Retina (tissue), 1 donor: ENCODE measurements at regions not wholly inside any gene's neighbourhood (a gene's known extent, or its start where the extent isn't known, plus 50 kb on each side); places are given as distances from the start of the nearest gene placed in this dataset.

ENCODE experiments used
- DNase-seq: peaks from one replicate; pipeline ENCODE4 v3.0.0-alpha.2; 2016

- DNase-seq = no peak
Observed at GRCh38 chr4:181289198-181289597, 954.0 kb upstream of the TENM3 start.

GRCh38 chr4:181291615-181292014 lies 951.6 kb upstream of the TENM3 start:
- no peak for DNase-seq

DNA sequence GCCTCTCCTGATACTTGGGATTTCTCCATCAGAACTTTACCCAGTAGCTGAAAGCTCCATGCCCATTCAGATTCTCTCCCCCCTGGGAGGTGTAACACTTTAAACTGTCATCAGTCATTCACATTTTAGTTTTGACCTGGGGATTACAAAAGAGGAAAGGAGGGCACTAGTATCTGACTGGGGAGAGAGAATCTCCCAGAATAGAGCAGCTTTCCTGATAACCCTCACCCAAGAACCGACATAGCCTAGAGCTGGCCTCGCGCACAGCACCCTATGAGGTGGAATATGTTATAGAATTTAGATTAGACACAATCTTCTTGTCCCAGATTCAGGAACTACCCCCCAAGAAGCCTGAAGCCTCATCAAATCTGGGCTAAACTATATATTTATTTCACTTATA lies 950.2 kb upstream of the TENM3 start:
- no peak for DNase-seq

DNA sequence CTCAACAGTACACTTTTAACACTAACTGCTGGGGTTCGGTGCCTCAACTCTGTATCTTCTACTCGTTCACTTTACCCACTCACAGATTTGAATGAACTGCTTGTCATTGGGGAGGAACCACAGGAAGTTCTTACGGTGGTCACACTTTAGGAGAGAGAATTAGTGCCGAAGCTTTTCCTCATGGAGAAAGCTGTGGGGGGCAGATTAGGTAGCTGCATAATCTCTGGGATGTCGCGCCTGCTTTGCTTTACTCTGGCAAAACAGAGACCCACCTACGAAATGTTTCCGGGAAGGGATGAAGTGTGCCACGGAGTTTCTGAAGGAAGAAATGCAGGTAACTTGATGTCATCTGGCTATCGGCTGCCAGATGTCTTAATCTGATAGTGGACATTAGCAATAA lies 949.7 kb upstream of the TENM3 start:
- no peak for DNase-seq

- DNase-seq = no peak
Observed at GRCh38 chr4:181294421-181294820, 948.8 kb upstream of the TENM3 start.

- DNase-seq = no peak
Observed at GRCh38 chr4:181301735-181302710, 941.2 kb upstream of the TENM3 start.

DNA sequence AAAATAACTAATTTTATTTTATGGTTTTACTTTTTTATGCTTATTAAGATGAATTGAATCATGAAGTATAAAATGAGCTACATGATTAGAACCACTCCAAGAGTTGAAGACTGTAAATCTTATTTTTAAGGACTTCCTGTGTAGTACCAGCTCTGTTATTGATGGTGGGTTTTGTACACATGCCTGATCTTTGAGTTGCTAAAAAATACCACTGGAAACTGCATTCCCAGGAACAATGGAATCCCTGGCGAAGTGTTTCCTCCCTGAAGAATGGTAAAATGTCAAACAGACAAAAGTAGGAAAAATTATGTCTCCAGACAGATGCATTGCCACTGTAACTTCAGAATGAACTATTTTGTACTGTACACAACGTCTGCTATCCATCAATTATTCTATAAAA lies 935.4 kb upstream of the TENM3 start:
- no peak for DNase-seq

DNA sequence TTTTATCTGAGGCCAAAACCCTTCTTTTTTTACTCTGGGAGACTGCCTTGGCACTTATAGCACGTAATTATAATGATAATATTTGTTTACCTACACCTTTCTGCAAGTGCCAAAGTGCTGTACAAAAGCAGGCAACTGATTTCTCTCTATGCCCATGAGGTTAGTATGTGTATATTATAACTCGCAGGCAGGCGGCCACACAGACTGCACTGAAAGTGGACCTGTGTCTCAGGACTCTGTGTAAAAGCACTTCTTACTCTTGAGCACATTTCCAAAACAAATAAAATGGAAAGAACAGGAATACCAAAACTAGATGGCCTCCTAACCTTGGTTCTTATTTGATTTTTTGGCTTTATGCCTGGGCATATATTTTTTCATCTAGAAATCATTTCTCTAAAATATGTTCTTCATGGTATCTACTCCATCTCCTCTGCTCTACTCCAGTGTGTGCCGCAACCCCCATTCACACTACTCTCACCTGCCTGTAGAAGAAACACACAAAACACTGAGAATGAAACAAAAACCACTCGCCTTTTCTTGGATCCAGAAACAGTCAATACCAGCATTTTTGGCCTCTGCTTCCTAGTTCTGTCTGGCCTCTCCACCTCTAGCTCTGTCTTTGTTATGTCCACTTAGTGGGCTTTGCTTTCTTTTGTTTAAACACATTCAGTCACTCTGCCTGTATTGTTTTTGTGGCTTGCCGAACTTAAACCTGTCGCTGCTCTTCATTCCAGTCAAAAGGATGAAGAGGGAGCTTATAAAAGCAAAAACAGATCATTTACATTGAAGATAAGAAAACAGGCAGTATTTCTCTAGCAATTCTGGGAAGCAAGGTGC lies 934.5 kb upstream of the TENM3 start:
- DNase-seq = peak; percentile 19

- no peak for DNase-seq
Observed at GRCh38 chr4:181312066-181312465, 931.1 kb upstream of the TENM3 start.

GRCh38 chr4:181319629-181320028 lies 923.6 kb upstream of the TENM3 start:
- DNase-seq = no peak

GRCh38 chr4:181323061-181323460 lies 920.1 kb upstream of the TENM3 start:
- DNase-seq = no peak

DNA sequence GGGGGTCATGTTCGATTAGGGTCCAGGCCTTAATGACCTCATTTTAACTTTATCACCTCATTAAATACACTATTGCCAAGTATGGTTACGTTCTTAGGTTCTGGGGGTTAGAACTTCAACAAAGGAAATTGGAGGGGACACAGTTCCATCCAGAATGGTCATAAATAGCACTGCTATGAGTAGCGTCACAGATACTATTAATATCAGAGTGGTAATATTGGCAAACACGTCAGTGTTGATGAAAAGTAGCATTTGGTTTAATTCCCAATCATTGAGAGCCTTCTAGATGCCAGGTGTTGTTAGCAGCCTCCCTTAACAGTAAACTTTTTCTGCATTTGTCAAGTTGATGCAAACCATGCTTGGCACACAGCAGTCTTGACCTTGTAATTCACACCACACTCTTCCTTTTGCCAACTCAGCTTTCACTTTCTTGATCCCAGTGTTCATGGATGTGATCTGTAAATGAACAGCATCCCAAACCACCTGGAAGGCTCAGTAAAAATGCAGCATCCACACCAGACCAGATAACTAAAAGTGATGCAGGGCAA lies 912.5 kb upstream of the TENM3 start:
- no peak for DNase-seq

DNA sequence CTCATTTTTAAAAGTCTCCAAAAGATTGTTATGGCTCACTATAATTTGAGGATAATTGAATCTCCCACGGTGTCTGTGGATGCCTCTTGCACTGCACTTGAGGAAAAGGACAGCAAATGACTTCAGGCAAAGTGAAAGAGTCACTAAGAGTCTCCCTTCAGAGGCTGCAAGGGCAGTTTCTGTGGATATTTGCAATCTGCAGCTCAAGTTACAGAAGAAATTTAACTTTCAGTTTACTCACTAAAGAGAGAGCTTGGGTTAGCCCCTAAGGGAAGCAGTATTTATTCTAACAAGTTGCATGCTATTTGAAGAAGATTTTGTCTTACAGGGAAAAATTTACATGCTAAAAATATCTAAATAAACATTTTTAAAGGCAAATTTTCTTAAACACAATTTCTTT lies 912.0 kb upstream of the TENM3 start:
- DNase-seq = no peak

- no peak for DNase-seq
Observed at GRCh38 chr4:181345931-181346330, 897.3 kb upstream of the TENM3 start.

DNA sequence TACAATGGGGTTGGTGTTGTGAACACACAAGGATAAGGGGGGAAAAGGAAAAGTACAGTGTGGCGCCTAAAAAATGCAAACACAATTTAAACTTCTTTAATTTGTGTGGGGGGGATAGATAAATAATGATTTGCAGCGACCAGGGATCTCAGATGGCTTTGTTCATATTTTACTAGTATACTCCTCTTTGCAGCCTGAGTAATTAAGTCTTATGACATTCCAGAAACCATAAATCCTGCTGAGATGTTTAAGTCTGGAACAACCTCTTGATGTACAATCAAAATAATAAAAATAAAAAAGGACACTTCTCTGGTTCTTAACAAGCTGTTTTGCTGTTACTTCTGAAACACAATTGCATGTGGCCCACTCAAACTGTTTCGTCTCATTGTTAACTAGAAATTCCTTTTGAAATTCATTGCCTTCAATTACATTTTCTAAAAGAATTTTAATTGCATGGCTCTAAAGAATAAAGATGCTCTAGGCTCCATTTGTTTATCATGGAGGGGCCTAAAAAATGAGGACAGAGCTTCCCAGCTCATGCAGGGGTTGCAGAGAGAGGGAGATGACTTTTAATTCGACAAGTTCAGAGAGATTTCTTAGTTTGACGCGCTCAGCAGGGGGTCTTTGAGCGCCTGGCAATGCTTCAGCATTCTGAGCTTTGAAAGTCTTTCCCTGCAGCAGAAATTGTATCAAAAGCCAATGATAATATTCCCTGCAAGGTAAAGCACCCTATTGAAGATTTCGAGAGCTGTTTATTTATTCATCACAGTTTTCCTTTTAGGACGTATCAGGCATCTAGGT lies 892.4 kb upstream of the TENM3 start:
- peak; percentile 80 for DNase-seq

- DNase-seq = no peak
Observed at GRCh38 chr4:181364504-181364903, 878.7 kb upstream of the TENM3 start.

DNA sequence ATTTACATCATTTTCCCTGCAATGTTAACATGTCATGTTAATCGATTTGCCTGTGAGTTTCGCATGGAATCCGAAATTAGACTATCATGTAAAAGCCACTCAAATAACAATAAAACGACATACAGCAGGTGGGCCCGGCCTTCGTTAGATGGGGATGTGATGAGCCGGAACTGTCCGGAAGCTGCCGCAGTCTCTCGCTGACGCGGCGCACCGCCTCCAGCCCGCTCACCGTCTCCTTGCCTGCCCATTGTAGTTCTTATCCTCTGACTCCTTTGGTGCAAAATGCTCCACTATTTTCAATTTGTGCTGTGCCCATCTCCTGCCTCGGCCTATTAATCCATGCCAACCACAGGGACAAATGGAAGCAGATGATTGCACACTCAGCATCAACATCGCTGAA lies 877.5 kb upstream of the TENM3 start:
- no peak for DNase-seq

GRCh38 chr4:181372014-181372413 lies 871.2 kb upstream of the TENM3 start:
- no peak for DNase-seq

DNA sequence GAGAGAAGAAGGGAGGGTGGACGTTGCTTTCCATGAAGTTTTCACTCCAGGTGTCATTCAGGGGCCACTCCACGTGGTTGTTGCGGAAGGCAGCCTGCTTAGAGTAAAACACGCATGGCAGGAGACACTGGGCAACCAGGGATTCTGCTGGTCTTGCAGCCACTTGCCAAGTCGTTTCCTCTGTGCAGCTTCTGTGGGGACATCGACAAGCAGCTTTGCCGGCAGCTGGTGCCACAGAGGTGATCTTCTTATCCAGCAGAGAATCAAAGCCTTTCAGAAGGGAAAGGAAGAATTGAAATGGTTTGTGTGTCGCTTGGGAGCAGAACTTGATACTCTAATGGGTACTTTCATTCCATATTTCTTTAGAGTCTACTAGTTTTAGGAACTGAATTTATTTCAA lies 867.1 kb upstream of the TENM3 start:
- DNase-seq = no peak

DNA sequence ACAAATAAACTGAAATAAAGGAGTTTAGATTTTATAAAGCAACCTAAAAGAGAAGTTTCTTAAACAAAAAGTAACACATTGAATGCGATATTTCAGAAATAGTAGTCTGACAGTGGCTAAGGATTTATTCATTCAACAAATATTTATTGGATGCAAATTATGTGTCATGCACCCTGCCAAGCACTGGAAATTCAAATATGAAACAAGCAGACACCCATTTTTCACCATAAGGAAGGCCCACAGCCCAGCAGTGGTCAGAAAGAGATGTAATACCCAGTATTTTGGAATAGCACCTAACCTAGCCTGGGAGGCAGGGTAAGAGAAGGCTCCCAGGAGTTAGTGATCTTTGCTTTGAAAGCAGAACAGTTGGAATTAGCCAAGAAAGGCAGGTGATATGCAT lies 855.1 kb upstream of the TENM3 start:
- no peak for DNase-seq

GRCh38 chr4:181416966-181417365 lies 826.2 kb upstream of the TENM3 start:
- DNase-seq = no peak

GRCh38 chr4:181418496-181418895 lies 824.7 kb upstream of the TENM3 start:
- peak; percentile 70 for DNase-seq

- no peak for DNase-seq
Observed at GRCh38 chr4:181420950-181421349, 822.3 kb upstream of the TENM3 start.
